Esophagus muscularis mucosa (tissue), 3 donors: ENCODE measurements at regions not wholly inside any gene's neighbourhood (a gene's known extent, or its start where the extent isn't known, plus 50 kb on each side); places are given as distances from the start of the nearest gene placed in this dataset.

Experiments
- POLR2A ChIP-seq: fragments of 450-650 bp; IDR thresholded peaks from one replicate; pipeline ENCODE4 v1.6.1; 2017; ENCODE audit warnings: antibody characterized with exemption, moderate library complexity, mild to moderate bottlenecking, low read depth
- TF ChIP-seq, protein P1 (sequence below), 3 experiments: fragments of 200-600 bp in 2 of 3; fragments of 450-650 bp in 1 of 3; sonication (generic) in 2 of 3; IDR thresholded peaks; one replicate each; pipeline ENCODE4 v1.5.1; 2017 to 2019; ENCODE audit warnings: antibody characterized with exemption in 3 of 3, mild to moderate bottlenecking in 2 of 3, moderate library complexity in 1 of 3

DNA sequence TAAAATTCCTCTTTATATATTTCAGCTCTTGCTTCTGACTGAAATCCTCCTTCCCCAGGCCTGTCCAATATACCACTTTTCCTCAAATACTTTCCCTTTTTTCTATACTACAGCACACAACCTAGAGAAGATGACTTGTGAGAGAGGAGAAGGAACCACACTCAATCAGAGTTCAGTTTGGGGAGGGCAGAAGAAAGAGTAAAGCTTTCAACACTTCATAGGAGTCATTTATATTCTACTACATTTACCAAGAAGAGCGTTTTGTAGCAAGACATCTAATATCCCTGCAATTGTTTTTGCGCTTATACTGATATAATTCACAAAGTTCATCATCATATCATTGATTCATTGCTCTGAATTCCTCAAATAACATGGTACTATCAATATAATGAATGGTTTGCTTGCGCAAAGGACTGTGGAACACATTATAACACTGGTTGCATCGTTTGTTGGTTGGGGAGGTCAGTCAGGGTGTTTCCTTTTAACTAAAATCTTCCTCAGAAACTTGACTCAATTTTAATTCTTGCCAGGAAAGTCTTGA lies 792.5 kb upstream of the CELF2 start:
- TF ChIP-seq POLR2A: no peak
- TF ChIP-seq, protein P1, sequence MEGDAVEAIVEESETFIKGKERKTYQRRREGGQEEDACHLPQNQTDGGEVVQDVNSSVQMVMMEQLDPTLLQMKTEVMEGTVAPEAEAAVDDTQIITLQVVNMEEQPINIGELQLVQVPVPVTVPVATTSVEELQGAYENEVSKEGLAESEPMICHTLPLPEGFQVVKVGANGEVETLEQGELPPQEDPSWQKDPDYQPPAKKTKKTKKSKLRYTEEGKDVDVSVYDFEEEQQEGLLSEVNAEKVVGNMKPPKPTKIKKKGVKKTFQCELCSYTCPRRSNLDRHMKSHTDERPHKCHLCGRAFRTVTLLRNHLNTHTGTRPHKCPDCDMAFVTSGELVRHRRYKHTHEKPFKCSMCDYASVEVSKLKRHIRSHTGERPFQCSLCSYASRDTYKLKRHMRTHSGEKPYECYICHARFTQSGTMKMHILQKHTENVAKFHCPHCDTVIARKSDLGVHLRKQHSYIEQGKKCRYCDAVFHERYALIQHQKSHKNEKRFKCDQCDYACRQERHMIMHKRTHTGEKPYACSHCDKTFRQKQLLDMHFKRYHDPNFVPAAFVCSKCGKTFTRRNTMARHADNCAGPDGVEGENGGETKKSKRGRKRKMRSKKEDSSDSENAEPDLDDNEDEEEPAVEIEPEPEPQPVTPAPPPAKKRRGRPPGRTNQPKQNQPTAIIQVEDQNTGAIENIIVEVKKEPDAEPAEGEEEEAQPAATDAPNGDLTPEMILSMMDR (IDR thresholded peaks at IDR 0.05): no peak
